Activated T-helper 17 cell treated with anti-CD3 and anti-CD28 coated beads, Interleukin-2, amount 50 U/mL, for 72 hours (primary cell): ENCODE measurements at regions not wholly inside any gene's neighbourhood (a gene's known extent, or its start where the extent isn't known, plus 50 kb on each side); places are given as distances from the start of the nearest gene placed in this dataset.
"Not testable (repeated sequence)": the region's sequence is repeated elsewhere in the genome, so short reads cannot be mapped to it uniquely, and the experiment has no call there.

Experiments
- ATAC-seq: fragments of 150-1000 bp; cut with Tn5 transposase; replicated peaks from 2 replicates; pipeline ENCODE4 v1.10.0; 2021; ENCODE audit warnings: mild to moderate bottlenecking, moderate library complexity
- H3K27ac Mint-ChIP-seq: one replicate; pipeline ENCODE4 v1.8.0; 2022; ENCODE audit warnings: mixed read lengths
- H3K27me3 Mint-ChIP-seq: one replicate; pipeline ENCODE4 v1.8.0; 2022; ENCODE audit warnings: mixed read lengths
- H3K36me3 Mint-ChIP-seq: one replicate; pipeline ENCODE4 v1.8.0; 2022; ENCODE audit warnings: low read depth, mild to moderate bottlenecking, mixed read lengths
- H3K4me1 Mint-ChIP-seq: one replicate; pipeline ENCODE4 v1.8.0; 2022; ENCODE audit warnings: mixed read lengths
- H3K4me3 Mint-ChIP-seq: one replicate; pipeline ENCODE4 v1.8.0; 2022; ENCODE audit warnings: mild to moderate bottlenecking, mixed read lengths
- H3K9me3 Mint-ChIP-seq: one replicate; pipeline ENCODE4 v1.8.0; 2022; ENCODE audit warnings: mixed read lengths

- H3K36me3 Mint-ChIP-seq: no peaks in the 10 kb centered on the region
- no peak for ATAC-seq
- no peak overlapping the region for H3K4me3 Mint-ChIP-seq
- peaks cover 21% of the 10 kb centered on the region for H3K9me3 Mint-ChIP-seq
- H3K27me3 Mint-ChIP-seq: no peaks in the 10 kb centered on the region
- no peaks in the 10 kb centered on the region for H3K4me1 Mint-ChIP-seq
- no peak overlapping the region for H3K27ac Mint-ChIP-seq
Observed at GRCh38 chr5:12616093-12616492, 711.8 kb upstream of the CTNND2 start.

DNA sequence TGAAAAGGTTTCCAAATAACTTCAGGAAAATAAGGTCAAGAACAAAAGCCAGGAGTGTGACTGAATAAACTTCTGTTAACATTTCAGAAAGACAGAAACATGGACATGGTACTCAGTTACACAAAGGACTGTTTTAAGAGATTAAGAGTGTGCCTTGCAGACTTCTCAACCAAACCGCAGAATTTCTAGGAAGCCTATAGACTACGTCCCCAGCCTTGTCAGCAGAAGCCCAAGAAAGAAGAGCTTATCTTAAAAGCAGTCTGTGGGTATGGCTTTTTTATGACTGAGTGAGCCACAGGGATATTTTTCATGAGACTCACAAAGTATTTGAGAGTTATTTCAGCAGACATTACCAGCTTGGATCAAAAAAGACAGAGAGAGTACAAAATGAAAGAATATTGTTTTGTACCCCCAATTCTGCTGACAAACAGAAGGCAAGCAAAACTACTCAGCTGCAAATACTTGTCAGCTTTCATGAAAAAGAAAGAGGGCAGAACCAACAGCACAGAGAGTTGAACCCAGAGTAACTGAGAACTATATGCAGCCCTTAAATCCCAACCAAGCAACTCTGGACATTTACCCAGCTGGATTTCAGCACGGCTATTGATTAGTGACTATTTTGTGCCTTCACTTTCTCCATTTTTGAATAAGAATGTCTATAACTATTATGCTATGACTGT is 711.0 kb upstream of the CTNND2 start:
- Mint-ChIP-seq H3K27me3 (no peaks in the 10 kb centered on the region), H3K27ac (no peak overlapping the region), H3K9me3 (peaks cover 21% of the 10 kb centered on the region), H3K4me1 (no peaks in the 10 kb centered on the region), H3K36me3 (no peaks in the 10 kb centered on the region), H3K4me3 (no peak overlapping the region)
- no peak for ATAC-seq

GRCh38 chr5:12614608-12615007 is 710.4 kb upstream of the CTNND2 start:
- no peak for ATAC-seq
- peaks cover 16% of the 10 kb centered on the region for H3K9me3 Mint-ChIP-seq
- no peaks in the 10 kb centered on the region for H3K27me3 Mint-ChIP-seq

GRCh38 chr5:12611132-12611531 is 706.9 kb upstream of the CTNND2 start:
- no peaks in the 10 kb centered on the region for H3K4me1 Mint-ChIP-seq
- H3K27me3 Mint-ChIP-seq: no peaks in the 10 kb centered on the region
- no peaks in the 10 kb centered on the region for H3K36me3 Mint-ChIP-seq
- H3K9me3 Mint-ChIP-seq: peaks cover 25% of the 10 kb centered on the region
- H3K27ac Mint-ChIP-seq: no peak overlapping the region
- no peak overlapping the region for H3K4me3 Mint-ChIP-seq
- ATAC-seq: no peak

More at GRCh38 chr5:12614608-12615007, 710.4 kb upstream of the CTNND2 start:
- Mint-ChIP-seq H3K4me1 (no peaks in the 10 kb centered on the region), H3K27ac (no peak overlapping the region), H3K36me3 (no peaks in the 10 kb centered on the region), H3K4me3 (no peak overlapping the region)

GRCh38 chr5:12607817-12608216 is 703.6 kb upstream of the CTNND2 start:
- not testable (repeated sequence) for H3K4me3 Mint-ChIP-seq, H3K36me3 Mint-ChIP-seq, H3K27ac Mint-ChIP-seq, H3K27me3 Mint-ChIP-seq, H3K4me1 Mint-ChIP-seq, ATAC-seq
- H3K9me3 Mint-ChIP-seq: peaks cover 26% of the 10 kb centered on the region

DNA sequence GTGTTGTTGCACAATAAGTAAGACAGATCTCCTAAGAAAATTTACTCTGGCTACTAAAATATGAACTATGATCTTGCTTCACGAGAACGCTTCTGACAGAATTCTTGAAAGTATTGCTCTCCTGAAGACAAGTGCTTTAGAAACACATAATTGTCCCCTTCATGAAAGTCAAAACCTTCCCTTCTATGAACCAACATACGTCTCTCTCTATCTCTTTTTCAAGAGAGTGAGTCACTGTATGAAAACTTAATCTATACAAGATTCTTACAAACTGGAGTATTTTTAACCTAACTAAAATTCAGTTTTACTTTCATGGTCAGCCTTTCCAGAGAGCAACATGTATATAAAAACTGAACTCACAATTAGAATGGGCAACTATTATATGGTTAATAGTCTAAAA is 688.0 kb upstream of the CTNND2 start:
- no peaks in the 10 kb centered on the region for H3K27me3 Mint-ChIP-seq
- no peaks in the 10 kb centered on the region for H3K4me1 Mint-ChIP-seq
- no peak for ATAC-seq
- no peaks in the 10 kb centered on the region for H3K36me3 Mint-ChIP-seq
- H3K27ac Mint-ChIP-seq: no peak overlapping the region
- H3K9me3 Mint-ChIP-seq: peaks cover 12% of the 10 kb centered on the region
- no peak overlapping the region for H3K4me3 Mint-ChIP-seq

DNA sequence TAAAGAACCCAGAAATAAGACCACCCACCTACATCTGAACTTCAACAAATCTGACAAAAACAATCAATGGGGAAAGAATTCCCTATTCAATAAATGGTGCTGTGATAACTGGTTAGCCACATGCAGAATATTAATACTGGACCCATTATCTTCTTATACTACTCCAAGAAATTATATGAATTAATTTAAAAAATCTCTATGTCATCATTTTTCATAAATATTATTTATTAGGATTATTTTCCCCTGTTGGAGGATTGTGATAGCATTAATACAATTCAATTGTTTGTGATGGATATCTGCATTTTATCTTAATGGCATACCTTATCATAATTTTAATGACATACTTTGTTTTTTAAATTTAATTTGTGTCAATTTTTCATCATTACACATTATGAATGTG is 682.2 kb upstream of the CTNND2 start:
- H3K36me3 Mint-ChIP-seq: no peaks in the 10 kb centered on the region
- ATAC-seq: no peak
- H3K9me3 Mint-ChIP-seq: peaks cover 16% of the 10 kb centered on the region
- no peaks in the 10 kb centered on the region for H3K4me1 Mint-ChIP-seq
- H3K27ac Mint-ChIP-seq: no peak overlapping the region
- H3K4me3 Mint-ChIP-seq: no peak overlapping the region
- H3K27me3 Mint-ChIP-seq: no peaks in the 10 kb centered on the region

GRCh38 chr5:12578803-12579202 is 674.6 kb upstream of the CTNND2 start:
- H3K27me3 Mint-ChIP-seq, ATAC-seq, H3K36me3 Mint-ChIP-seq, H3K4me1 Mint-ChIP-seq, H3K27ac Mint-ChIP-seq, H3K9me3 Mint-ChIP-seq, H3K4me3 Mint-ChIP-seq: not testable (repeated sequence)

GRCh38 chr5:12576953-12577352 is 672.7 kb upstream of the CTNND2 start:
- H3K4me1 Mint-ChIP-seq, H3K27me3 Mint-ChIP-seq, ATAC-seq, H3K27ac Mint-ChIP-seq, H3K4me3 Mint-ChIP-seq, H3K36me3 Mint-ChIP-seq, H3K9me3 Mint-ChIP-seq: not testable (repeated sequence)

DNA sequence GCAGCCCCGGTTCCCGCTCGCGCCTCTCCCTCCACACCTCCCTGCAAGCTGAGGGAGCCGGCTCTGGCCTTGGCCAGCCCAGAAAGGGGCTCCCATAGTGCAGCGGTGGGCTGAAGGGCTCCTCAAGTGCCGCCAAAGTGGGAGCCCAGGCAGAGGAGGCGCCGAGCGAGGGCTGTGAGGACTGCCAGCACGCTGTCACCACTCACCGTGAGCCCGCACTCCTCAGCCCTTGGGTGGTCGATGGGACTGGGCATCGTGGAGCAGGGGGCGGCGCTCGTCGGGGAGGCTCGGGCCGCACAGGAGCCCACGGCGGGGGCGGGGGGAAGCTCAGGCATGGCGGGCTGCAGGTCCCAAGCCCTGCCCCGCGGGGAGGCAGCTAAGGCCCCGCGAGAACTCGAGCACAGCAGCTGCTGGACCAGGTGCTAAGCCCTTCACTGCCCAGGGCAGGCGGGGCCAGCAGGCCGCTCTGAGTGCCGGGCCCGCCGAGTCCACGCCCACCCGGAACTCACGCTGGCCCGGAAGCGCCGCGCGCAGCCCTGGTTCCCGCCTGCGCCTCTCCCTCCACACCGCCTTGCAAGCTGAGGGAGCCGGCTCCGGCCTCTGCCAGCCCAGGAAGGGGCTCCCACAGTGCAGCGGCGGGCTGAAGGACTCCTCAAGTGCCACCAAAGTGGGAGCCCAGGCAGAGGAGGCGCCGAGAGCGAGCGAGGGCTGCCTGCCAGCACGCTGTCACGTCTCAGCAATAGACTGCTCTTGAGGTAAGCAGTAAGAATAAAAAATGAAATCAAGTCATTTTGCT is 670.2 kb upstream of the CTNND2 start:
- not testable (repeated sequence) for H3K27me3 Mint-ChIP-seq, H3K4me3 Mint-ChIP-seq, ATAC-seq, H3K4me1 Mint-ChIP-seq, H3K36me3 Mint-ChIP-seq, H3K27ac Mint-ChIP-seq
- peaks cover 17% of the 10 kb centered on the region for H3K9me3 Mint-ChIP-seq

DNA sequence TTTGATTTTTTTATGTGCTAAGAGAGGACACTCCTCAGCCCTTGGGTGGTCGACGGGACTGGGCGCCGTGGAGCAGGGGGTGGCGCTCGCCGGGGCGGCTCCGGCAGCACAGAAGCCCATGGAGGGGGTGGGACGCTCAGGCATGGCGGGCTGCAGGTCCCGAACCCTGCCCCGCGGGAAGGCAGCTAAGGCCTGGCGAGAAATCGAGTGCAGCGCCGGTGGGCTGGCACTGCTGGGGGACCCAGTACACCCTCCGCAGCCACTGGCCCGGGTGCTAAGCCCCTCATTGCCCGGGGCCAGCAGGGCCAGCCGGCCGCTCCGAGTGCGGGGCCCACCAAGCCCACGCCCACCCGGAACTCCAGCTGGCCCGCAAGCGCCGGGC is 669.7 kb upstream of the CTNND2 start:
- not testable (repeated sequence) for H3K27me3 Mint-ChIP-seq, ATAC-seq, H3K36me3 Mint-ChIP-seq

GRCh38 chr5:12570688-12571087 is 666.4 kb upstream of the CTNND2 start:
- Mint-ChIP-seq H3K36me3 (no peaks in the 10 kb centered on the region), H3K27ac (no peak overlapping the region), H3K4me1 (no peaks in the 10 kb centered on the region), H3K9me3 (peaks cover 15% of the 10 kb centered on the region), H3K4me3 (no peak overlapping the region), H3K27me3 (no peaks in the 10 kb centered on the region)
- no peak for ATAC-seq

More for the DNA sequence above, 669.7 kb upstream of the CTNND2 start:
- H3K4me1 Mint-ChIP-seq, H3K4me3 Mint-ChIP-seq, H3K27ac Mint-ChIP-seq: not testable (repeated sequence)
- H3K9me3 Mint-ChIP-seq: peaks cover 14% of the 10 kb centered on the region

- Mint-ChIP-seq H3K27me3 (no peaks in the 10 kb centered on the region), H3K27ac (no peak overlapping the region), H3K4me1 (no peaks in the 10 kb centered on the region), H3K9me3 (peaks cover 11% of the 10 kb centered on the region), H3K36me3 (no peaks in the 10 kb centered on the region), H3K4me3 (no peak overlapping the region)
- ATAC-seq: no peak
Observed at GRCh38 chr5:12566441-12566840, 662.2 kb upstream of the CTNND2 start.

DNA sequence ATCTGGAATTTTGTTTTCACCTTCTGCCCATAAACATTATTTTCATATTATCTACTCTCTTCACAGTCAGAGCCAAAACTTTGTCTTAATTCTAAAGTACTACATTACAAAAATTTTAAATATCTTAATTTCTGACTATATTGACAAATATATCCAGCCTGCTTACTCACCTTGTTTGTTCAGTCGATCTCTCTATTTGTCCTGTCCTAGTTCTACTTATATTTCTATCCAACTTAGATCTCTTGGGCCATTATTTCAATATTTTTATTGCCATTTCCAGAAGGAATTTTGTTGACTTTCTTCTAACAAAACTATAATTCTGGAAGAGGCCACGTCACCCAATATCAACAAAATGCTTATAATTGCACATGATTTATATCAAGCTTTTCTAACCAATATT is 652.8 kb upstream of the CTNND2 start:
- Mint-ChIP-seq H3K36me3 (no peaks in the 10 kb centered on the region), H3K9me3 (peaks cover 3% of the 10 kb centered on the region), H3K4me1 (no peaks in the 10 kb centered on the region), H3K27me3 (no peaks in the 10 kb centered on the region), H3K27ac (no peak overlapping the region), H3K4me3 (no peak overlapping the region)
- no peak for ATAC-seq

DNA sequence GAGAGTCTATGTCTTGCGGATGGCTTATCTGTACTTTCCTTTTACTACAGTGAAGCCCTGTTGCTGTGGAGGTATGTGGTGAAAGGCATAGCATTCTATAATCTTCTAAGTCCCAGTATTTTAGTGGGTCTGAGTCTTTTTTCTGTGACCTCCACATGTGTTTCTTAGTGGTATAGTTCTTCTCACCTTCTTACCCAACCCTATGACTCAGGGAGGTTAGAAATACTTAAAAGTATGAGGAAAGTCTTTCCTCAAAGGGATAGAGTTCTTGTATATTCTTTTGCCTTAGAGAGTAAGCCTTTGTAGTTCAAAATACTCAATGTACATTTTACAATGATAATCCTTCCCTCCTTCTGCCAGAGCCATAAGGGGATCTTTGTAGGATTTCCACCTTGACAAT is 621.9 kb upstream of the CTNND2 start:
- Mint-ChIP-seq H3K27ac (no peak overlapping the region), H3K27me3 (no peaks in the 10 kb centered on the region), H3K4me3 (no peak overlapping the region), H3K36me3 (no peaks in the 10 kb centered on the region), H3K9me3 (peaks cover 10% of the 10 kb centered on the region), H3K4me1 (no peaks in the 10 kb centered on the region)
- no peak for ATAC-seq
